ENCODE measurements at regions not wholly inside any gene's neighbourhood (a gene's known extent, or its start where the extent isn't known, plus 50 kb on each side); places are given as distances from the start of the nearest gene placed in this dataset.

- TF ChIP-seq CTCF (IDR thresholded peaks at IDR 0.05; ENCODE audit: low read depth, low read length, missing input control) (no peak), RAD21 (IDR thresholded peaks at IDR 0.05) (no peak), EGR1 (IDR thresholded peaks at IDR 0.05; ENCODE audit: low read depth in 2 of 2) (no peak), REST (IDR thresholded peaks at IDR 0.05) (no peak), SP1 (IDR thresholded peaks at IDR 0.05) (no peak), MAX (IDR thresholded peaks at IDR 0.05) (no peak), GABPA (IDR thresholded peaks at IDR 0.05 in 1 of 2, conservative IDR thresholded peaks at IDR 0.05 in 1 of 2) (no peak), ZBTB33 (IDR thresholded peaks at IDR 0.05) (no peak)
Measured at GRCh38 chrX:130531066-130531465, 129.3 kb downstream of the RBMX2 start.
